ENCODE measurements at regions not wholly inside any gene's neighbourhood (a gene's known extent, or its start where the extent isn't known, plus 50 kb on each side); places are given as distances from the start of the nearest gene placed in this dataset.

DNA sequence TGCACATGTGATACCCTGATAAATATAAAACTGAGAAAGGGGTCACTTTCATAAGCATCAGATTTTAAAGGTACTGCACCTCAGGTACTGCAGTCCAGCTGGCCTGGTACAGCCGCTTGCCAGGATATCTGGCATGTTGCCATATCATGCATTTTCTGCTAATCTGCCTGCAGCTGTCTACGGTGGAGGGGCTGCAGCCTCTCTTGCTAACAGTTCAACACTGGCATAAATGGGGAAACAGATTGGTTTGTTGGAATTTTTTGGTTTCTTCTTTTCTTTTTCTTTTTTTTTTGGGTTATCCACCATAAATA, 71.5 kb downstream of the MIS18A start:
- DNase-seq = no peak
- Histone ChIP-seq H3K79me2 (ENCODE audit: low read length) (no peaks in the 10 kb centered on the region), H2AFZ (ENCODE audit: low read length) (no peak overlapping the region), H3K4me1 (ENCODE audit: low read length) (no peaks in the 10 kb centered on the region), H3F3A (ENCODE audit: insufficient read depth, low read length) (no peaks in the 10 kb centered on the region), H3K9ac (ENCODE audit: low read length) (no peak overlapping the region), H3K4me2 (ENCODE audit: low read depth, low read length) (no peak overlapping the region), H3K4me3 (ENCODE audit: low read length) (no peak overlapping the region), H3K36me3 (replicated peaks; ENCODE audit: insufficient read depth, low read length) (no peaks in the 10 kb centered on the region), H3K27me3 (replicated peaks; ENCODE audit: insufficient read depth, low read length) (no peaks in the 10 kb centered on the region), H3K9me3 (replicated peaks; ENCODE audit: insufficient read depth, low read length) (no peaks in the 10 kb centered on the region), H3K27ac (ENCODE audit: low read length) (no peak overlapping the region), H4K20me1 (ENCODE audit: insufficient read depth, low read length) (no peaks in the 10 kb centered on the region), H3K9me2 (replicated peaks; ENCODE audit: insufficient read depth, low read length) (no peaks in the 10 kb centered on the region)
- no peak for TF ChIP-seq EZH2 (optimal IDR thresholded peaks at IDR 0.05; ENCODE audit: low read depth, low read length)

- Histone ChIP-seq H3K9ac (ENCODE audit: low read length) (no peak overlapping the region), H3K4me2 (ENCODE audit: low read depth, low read length) (no peak overlapping the region), H3K4me1 (ENCODE audit: low read length) (no peaks in the 10 kb centered on the region), H3F3A (ENCODE audit: insufficient read depth, low read length) (no peaks in the 10 kb centered on the region), H3K27me3 (replicated peaks; ENCODE audit: insufficient read depth, low read length) (no peaks in the 10 kb centered on the region), H3K27ac (ENCODE audit: low read length) (no peak overlapping the region), H3K4me3 (ENCODE audit: low read length) (no peak overlapping the region), H2AFZ (ENCODE audit: low read length) (no peak overlapping the region), H3K9me3 (replicated peaks; ENCODE audit: insufficient read depth, low read length) (no peaks in the 10 kb centered on the region), H3K79me2 (ENCODE audit: low read length) (no peaks in the 10 kb centered on the region), H3K9me2 (replicated peaks; ENCODE audit: insufficient read depth, low read length) (no peaks in the 10 kb centered on the region), H3K36me3 (replicated peaks; ENCODE audit: insufficient read depth, low read length) (no peaks in the 10 kb centered on the region), H4K20me1 (ENCODE audit: insufficient read depth, low read length) (no peaks in the 10 kb centered on the region)
- DNase-seq = no peak
- TF ChIP-seq, protein P1, sequence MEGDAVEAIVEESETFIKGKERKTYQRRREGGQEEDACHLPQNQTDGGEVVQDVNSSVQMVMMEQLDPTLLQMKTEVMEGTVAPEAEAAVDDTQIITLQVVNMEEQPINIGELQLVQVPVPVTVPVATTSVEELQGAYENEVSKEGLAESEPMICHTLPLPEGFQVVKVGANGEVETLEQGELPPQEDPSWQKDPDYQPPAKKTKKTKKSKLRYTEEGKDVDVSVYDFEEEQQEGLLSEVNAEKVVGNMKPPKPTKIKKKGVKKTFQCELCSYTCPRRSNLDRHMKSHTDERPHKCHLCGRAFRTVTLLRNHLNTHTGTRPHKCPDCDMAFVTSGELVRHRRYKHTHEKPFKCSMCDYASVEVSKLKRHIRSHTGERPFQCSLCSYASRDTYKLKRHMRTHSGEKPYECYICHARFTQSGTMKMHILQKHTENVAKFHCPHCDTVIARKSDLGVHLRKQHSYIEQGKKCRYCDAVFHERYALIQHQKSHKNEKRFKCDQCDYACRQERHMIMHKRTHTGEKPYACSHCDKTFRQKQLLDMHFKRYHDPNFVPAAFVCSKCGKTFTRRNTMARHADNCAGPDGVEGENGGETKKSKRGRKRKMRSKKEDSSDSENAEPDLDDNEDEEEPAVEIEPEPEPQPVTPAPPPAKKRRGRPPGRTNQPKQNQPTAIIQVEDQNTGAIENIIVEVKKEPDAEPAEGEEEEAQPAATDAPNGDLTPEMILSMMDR (IDR thresholded peaks at IDR 0.05; ENCODE audit: low read length) = no peak
- TF ChIP-seq EZH2phosphoT487 (IDR thresholded peaks at IDR 0.05; ENCODE audit: low read length) (no peak), EZH2 (optimal IDR thresholded peaks at IDR 0.05; ENCODE audit: low read depth, low read length) (no peak)
Measured at GRCh38 chr21:32206631-32207405, 72.0 kb downstream of the MIS18A start.

GRCh38 chr21:32203877-32204480, 74.9 kb downstream of the MIS18A start:
- H3K36me3 ChIP-seq (replicated peaks; ENCODE audit: insufficient read depth, low read length) = no peaks in the 10 kb centered on the region
- no peaks in the 10 kb centered on the region for H3K27me3 ChIP-seq (replicated peaks; ENCODE audit: insufficient read depth, low read length)
- TF ChIP-seq EZH2 (optimal IDR thresholded peaks at IDR 0.05; ENCODE audit: low read depth, low read length) (no peak), EZH2phosphoT487 (IDR thresholded peaks at IDR 0.05; ENCODE audit: low read length) (no peak)
- TF ChIP-seq, protein P1 (IDR thresholded peaks at IDR 0.05; ENCODE audit: low read length) = no peak
- no peak for DNase-seq
- no peak overlapping the region for H3K9ac ChIP-seq (ENCODE audit: low read length)
- no peak overlapping the region for H3K27ac ChIP-seq (ENCODE audit: low read length)
- no peak overlapping the region for H2AFZ ChIP-seq (ENCODE audit: low read length)
- no peaks in the 10 kb centered on the region for H3F3A ChIP-seq (ENCODE audit: insufficient read depth, low read length)
- H3K4me2 ChIP-seq (ENCODE audit: low read depth, low read length) = no peak overlapping the region
- H4K20me1 ChIP-seq (ENCODE audit: insufficient read depth, low read length) = no peaks in the 10 kb centered on the region
- no peaks in the 10 kb centered on the region for H3K9me3 ChIP-seq (replicated peaks; ENCODE audit: insufficient read depth, low read length)
- no peaks in the 10 kb centered on the region for H3K9me2 ChIP-seq (replicated peaks; ENCODE audit: insufficient read depth, low read length)
- H3K4me3 ChIP-seq (ENCODE audit: low read length) = no peak overlapping the region
- no peaks in the 10 kb centered on the region for H3K79me2 ChIP-seq (ENCODE audit: low read length)
- H3K4me1 ChIP-seq (ENCODE audit: low read length) = no peaks in the 10 kb centered on the region

DNA sequence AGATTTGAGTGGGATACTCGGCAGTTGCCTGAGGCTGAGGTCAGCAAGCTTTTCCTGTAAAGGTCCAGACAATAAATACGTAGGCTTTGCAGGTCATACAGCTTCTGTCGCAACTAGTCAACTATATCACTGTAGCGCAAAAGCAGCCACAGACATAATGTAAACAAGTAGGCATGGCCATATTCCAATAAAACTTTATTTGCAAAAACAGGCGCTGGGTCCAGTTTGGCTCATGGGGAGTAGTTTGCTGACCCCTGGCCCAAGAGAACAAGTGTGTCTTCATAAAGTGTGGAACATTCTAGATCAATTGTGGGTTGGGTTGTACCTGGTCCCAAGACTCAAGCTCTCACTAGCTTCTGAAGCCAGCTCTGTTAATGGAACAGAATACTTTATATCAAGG, 78.8 kb downstream of the MIS18A start:
- DNase-seq = no peak
- H3K4me1 ChIP-seq (ENCODE audit: low read length) = no peaks in the 10 kb centered on the region
- no peaks in the 10 kb centered on the region for H3K27me3 ChIP-seq (replicated peaks; ENCODE audit: insufficient read depth, low read length)

More for the DNA sequence above, 78.8 kb downstream of the MIS18A start:
- no peaks in the 10 kb centered on the region for H3K36me3 ChIP-seq (replicated peaks; ENCODE audit: insufficient read depth, low read length)
- H3K9me2 ChIP-seq (replicated peaks; ENCODE audit: insufficient read depth, low read length) = no peaks in the 10 kb centered on the region
- H3F3A ChIP-seq (ENCODE audit: insufficient read depth, low read length) = no peaks in the 10 kb centered on the region
- no peak for TF ChIP-seq EZH2phosphoT487 (IDR thresholded peaks at IDR 0.05; ENCODE audit: low read length)
- TF ChIP-seq EZH2 (optimal IDR thresholded peaks at IDR 0.05; ENCODE audit: low read depth, low read length) = no peak
- TF ChIP-seq, protein P1 (IDR thresholded peaks at IDR 0.05; ENCODE audit: low read length) = no peak
- no peak overlapping the region for H2AFZ ChIP-seq (ENCODE audit: low read length)
- no peak overlapping the region for H3K27ac ChIP-seq (ENCODE audit: low read length)
- H3K79me2 ChIP-seq (ENCODE audit: low read length) = no peaks in the 10 kb centered on the region
- no peaks in the 10 kb centered on the region for H3K9me3 ChIP-seq (replicated peaks; ENCODE audit: insufficient read depth, low read length)
- H3K9ac ChIP-seq (ENCODE audit: low read length) = no peak overlapping the region
- H3K4me2 ChIP-seq (ENCODE audit: low read depth, low read length) = no peak overlapping the region
- H3K4me3 ChIP-seq (ENCODE audit: low read length) = no peak overlapping the region
- no peaks in the 10 kb centered on the region for H4K20me1 ChIP-seq (ENCODE audit: insufficient read depth, low read length)

Measured in MM.1S (cell line).